Left lung (tissue), 4 donors: ENCODE measurements at regions not wholly inside any gene's neighbourhood (a gene's known extent, or its start where the extent isn't known, plus 50 kb on each side); places are given as distances from the start of the nearest gene placed in this dataset.

Experiments
- ATAC-seq: fragments of 200-7000 bp; cut with Tn5 transposase; one replicate; pipeline ENCODE4 v1.9.1; 2020; ENCODE audit warnings: moderate library complexity
- DNase-seq, 4 donors: peaks; one replicate each; pipeline ENCODE4 v3.0.0-alpha.2; 2013 to 2020
- H3K27ac ChIP-seq, 2 donors: fragments of 200-600 bp; sonication (generic) in 1 of 2; one replicate each; pipeline versions ENCODE4 v1.5.0 to v1.8.0; 2020 to 2021
- H3K27me3 ChIP-seq, 2 donors: fragments of 200-600 bp; sonication (generic) in 1 of 2; one replicate each; pipeline versions ENCODE4 v1.5.0 to v1.8.0; 2020 to 2021
- H3K36me3 ChIP-seq, 2 donors: fragments of 200-600 bp; sonication (generic) in 1 of 2; one replicate each; pipeline versions ENCODE4 v1.5.0 to v1.8.0; 2020 to 2021
- H3K4me1 ChIP-seq, 2 donors: fragments of 200-600 bp; one replicate each; pipeline ENCODE4 v1.8.0; 2021
- H3K4me3 ChIP-seq, 2 donors: fragments of 200-600 bp; sonication (generic) in 1 of 2; one replicate each; pipeline versions ENCODE4 v1.5.0 to v1.8.0; 2020 to 2021; ENCODE audit warnings: mild to moderate bottlenecking in 1 of 2
- H3K9me3 ChIP-seq, 2 donors: fragments of 200-600 bp; sonication (generic) in 1 of 2; one replicate each; pipeline versions ENCODE4 v1.5.0 to v1.8.0; 2020 to 2021
- CTCF ChIP-seq, 2 donors: fragments of 200-600 bp; sonication (generic) in 1 of 2; IDR thresholded peaks; one replicate each; pipeline versions ENCODE4 v1.5.0 to v1.8.0; 2021; ENCODE audit warnings: antibody characterized with exemption in 2 of 2
- intact Hi-C, 2 donors: fragments of 100-400 bp; cut with DNase I; formaldehyde crosslinking; loops; one replicate each; pipeline versions ENCODE4 v1.11.2 to v1.14.2; 2022
- donor health status: DM: no; HTN: yes; CAD: no.
- donor health status: DM: no; HTN: no; CAD: no.

GRCh38 chr16:65283181-65283651 is 161.4 kb upstream of the CDH11 start:
- no peak for TF ChIP-seq CTCF (IDR thresholded peaks at IDR 0.05)
- H3K27me3 ChIP-seq, result no peaks in the 10 kb centered on the region
- no peaks in the 10 kb centered on the region for H3K36me3 ChIP-seq
- no peaks in the 10 kb centered on the region for H3K9me3 ChIP-seq
- H3K27ac ChIP-seq, result no peak overlapping the region
- intact Hi-C loops, result no loop called here
- ATAC-seq, result no peak
- H3K4me1 ChIP-seq, result no peaks in the 10 kb centered on the region
- peak in 2 of 4 donors; percentile 44 to 47 for DNase-seq
- H3K4me3 ChIP-seq, result no peak overlapping the region

GRCh38 chr16:65281586-65281985 is 159.7 kb upstream of the CDH11 start:
- H3K27ac ChIP-seq, result no peak overlapping the region
- no peak for ATAC-seq

GRCh38 chr16:65280845-65281512 is 159.1 kb upstream of the CDH11 start:
- intact Hi-C loops, result no loop called here
- no peak overlapping the region for H3K4me3 ChIP-seq
- no peaks in the 10 kb centered on the region for H3K4me1 ChIP-seq
- H3K36me3 ChIP-seq, result no peaks in the 10 kb centered on the region
- no peaks in the 10 kb centered on the region for H3K27me3 ChIP-seq
- no peak for ATAC-seq
- no peak for TF ChIP-seq CTCF (IDR thresholded peaks at IDR 0.05)
- H3K27ac ChIP-seq, result no peak overlapping the region
- H3K9me3 ChIP-seq, result no peaks in the 10 kb centered on the region
- no peak for DNase-seq

More at GRCh38 chr16:65281586-65281985, 159.7 kb upstream of the CDH11 start:
- Histone ChIP-seq H3K27me3 (no peaks in the 10 kb centered on the region), H3K36me3 (no peaks in the 10 kb centered on the region), H3K4me1 (no peaks in the 10 kb centered on the region), H3K4me3 (no peak overlapping the region), H3K9me3 (no peaks in the 10 kb centered on the region)
- intact Hi-C loops, result no loop called here
- no peak for TF ChIP-seq CTCF (IDR thresholded peaks at IDR 0.05)
- no peak for DNase-seq

GRCh38 chr16:65279576-65279975 is 157.7 kb upstream of the CDH11 start:
- no peak for TF ChIP-seq CTCF (IDR thresholded peaks at IDR 0.05)
- Histone ChIP-seq H3K36me3 (no peaks in the 10 kb centered on the region), H3K27ac (no peak overlapping the region), H3K9me3 (no peaks in the 10 kb centered on the region), H3K4me1 (no peaks in the 10 kb centered on the region), H3K27me3 (no peaks in the 10 kb centered on the region), H3K4me3 (no peak overlapping the region)
- ATAC-seq (no peak), DNase-seq (no peak)
- intact Hi-C loops, result no loop called here

- no peaks in the 10 kb centered on the region for H3K27me3 ChIP-seq
- no peak for TF ChIP-seq CTCF (IDR thresholded peaks at IDR 0.05)
- ATAC-seq (no peak), DNase-seq (no peak)
- H3K9me3 ChIP-seq, result no peaks in the 10 kb centered on the region
- H3K36me3 ChIP-seq, result no peaks in the 10 kb centered on the region
- H3K4me3 ChIP-seq, result no peak overlapping the region
- intact Hi-C loops, result no loop called here
- no peak overlapping the region for H3K27ac ChIP-seq
- H3K4me1 ChIP-seq, result no peaks in the 10 kb centered on the region
These were observed 157.0 kb upstream of the CDH11 start for GRCh38 chr16:65278874-65279273.
